Stomach (tissue), 8 donors: ENCODE measurements at regions not wholly inside any gene's neighbourhood (a gene's known extent, or its start where the extent isn't known, plus 50 kb on each side); places are given as distances from the start of the nearest gene placed in this dataset.

ENCODE experiments used
- DNase-seq, 2 donors: peaks; one replicate each; pipeline versions ENCODE4 v3.0.0 to v3.0.0-alpha.2; 2013 to 2019
- H3K27ac ChIP-seq, 5 donors: fragments of 200-600 bp in 4 of 5; sonication (generic) in 4 of 5; one replicate each; pipeline ENCODE4 v1.5.1; 2013 to 2019; ENCODE audit warnings: mild to moderate bottlenecking in 1 of 5, moderate library complexity in 1 of 5
- H3K27me3 ChIP-seq, 3 donors: fragments of 200-600 bp; sonication (generic); one replicate each; pipeline ENCODE4 v1.5.1; 2017 to 2019; ENCODE audit warnings: mixed run types in 1 of 3
- H3K36me3 ChIP-seq, 4 donors: fragments of 200-600 bp; sonication (generic); 1 replicate in 3 of 4; 2 replicates in 1 of 4; pipeline ENCODE4 v1.5.1; 2016 to 2019
- H3K4me1 ChIP-seq, 4 donors: fragments of 200-600 bp; sonication (generic); one replicate each; pipeline ENCODE4 v1.5.1; 2016 to 2019
- H3K4me3 ChIP-seq, 4 donors: fragments of 200-600 bp; sonication (generic) in 3 of 4; one replicate each; pipeline ENCODE4 v1.5.1; 2016 to 2019; ENCODE audit warnings: mild to moderate bottlenecking in 1 of 4
- H3K9me3 ChIP-seq, 4 donors: fragments of 200-600 bp; sonication (generic); one replicate each; pipeline ENCODE4 v1.5.1; 2016 to 2019
- CTCF ChIP-seq, 7 experiments: fragments of 450-650 bp in 4 of 7; fragments of 200-600 bp in 3 of 7; sonication (generic) in 3 of 7; IDR thresholded peaks; one replicate each; pipeline ENCODE4 v1.5.1; 2016 to 2019; ENCODE audit warnings: antibody characterized with exemption in 7 of 7, control low read depth in 2 of 7, mild to moderate bottlenecking in 1 of 7
- EP300 ChIP-seq: sonication (generic); formaldehyde crosslinking; IDR thresholded peaks from one replicate; pipeline ENCODE4 v1.6.1; 2017; ENCODE audit warnings: antibody characterized with exemption
- POLR2A ChIP-seq, 4 donors: fragments of 450-650 bp; IDR thresholded peaks; one replicate each; pipeline ENCODE4 v1.6.1; 2016; ENCODE audit warnings: antibody characterized with exemption in 4 of 4, control low read depth in 2 of 4, mild to moderate bottlenecking in 1 of 4, moderate library complexity in 1 of 4
- POLR2AphosphoS5 ChIP-seq, 3 donors: sonication (generic); formaldehyde crosslinking; IDR thresholded peaks; one replicate each; pipeline ENCODE4 v1.6.1; 2016; ENCODE audit warnings: antibody characterized with exemption in 3 of 3
- WGBS, 5 donors: extraction: QIAGEN DNeasy Blood & Tissue Kit in 3 of 5; methylation state at CpG; one replicate each; pipeline versions ENCODE4 v1.1.5 to v1.1.7; 2013 to 2018; 5-methylcytosine and 5-hydroxymethylcytosine counted together
- intact Hi-C: fragments of 100-400 bp; cut with DNase I; formaldehyde crosslinking; loops from one replicate; pipeline ENCODE4 v1.15.1; 2023; ENCODE audit warnings: low total_unique reads
- donor health status: healthy with polysubstance abuse.
- donor health status: Bipolar disorder and iron deficiency.
- donor health status: healthy.

- intact Hi-C loops = no loop called here
- no peaks in the 10 kb centered on the region for H3K9me3 ChIP-seq
- DNase-seq = no peak
These were observed 482.8 kb upstream of the CHORDC1 start for GRCh38 chr11:90705661-90706060.

GRCh38 chr11:90704510-90704909, 481.7 kb upstream of the CHORDC1 start:
- no peaks in the 10 kb centered on the region for H3K9me3 ChIP-seq
- no peaks in the 10 kb centered on the region for H3K36me3 ChIP-seq
- H3K27ac ChIP-seq = no peak overlapping the region
- H3K27me3 ChIP-seq = no peaks in the 10 kb centered on the region
- 85 to 94% (median 89%) methylated on average over 5 of the region's 5 CpGs for WGBS, 5 donors
- no peak for TF ChIP-seq EP300
- TF ChIP-seq POLR2AphosphoS5 (IDR thresholded peaks at IDR 0.05) = no peak
- TF ChIP-seq POLR2A (IDR thresholded peaks at IDR 0.05) = no peak
- TF ChIP-seq CTCF (IDR thresholded peaks at IDR 0.05) = no peak
- no peak for DNase-seq
- no peak overlapping the region for H3K4me3 ChIP-seq
- H3K4me1 ChIP-seq = no peaks in the 10 kb centered on the region
- intact Hi-C loops = no loop called here

More at GRCh38 chr11:90705661-90706060, 482.8 kb upstream of the CHORDC1 start:
- no peak overlapping the region for H3K4me3 ChIP-seq
- TF ChIP-seq EP300 (no peak), POLR2A (IDR thresholded peaks at IDR 0.05) (no peak), CTCF (IDR thresholded peaks at IDR 0.05) (no peak), POLR2AphosphoS5 (IDR thresholded peaks at IDR 0.05) (no peak)
- no peak overlapping the region for H3K27ac ChIP-seq
- no peaks in the 10 kb centered on the region for H3K4me1 ChIP-seq
- H3K27me3 ChIP-seq = no peaks in the 10 kb centered on the region
- H3K36me3 ChIP-seq = no peaks in the 10 kb centered on the region

GRCh38 chr11:90701716-90702115, 478.9 kb upstream of the CHORDC1 start:
- no peaks in the 10 kb centered on the region for H3K4me1 ChIP-seq
- no peaks in the 10 kb centered on the region for H3K9me3 ChIP-seq
- no peak overlapping the region for H3K27ac ChIP-seq
- H3K36me3 ChIP-seq = no peaks in the 10 kb centered on the region
- no peak overlapping the region for H3K4me3 ChIP-seq
- H3K27me3 ChIP-seq = no peaks in the 10 kb centered on the region
- TF ChIP-seq EP300 (no peak), POLR2AphosphoS5 (IDR thresholded peaks at IDR 0.05) (no peak), CTCF (IDR thresholded peaks at IDR 0.05) (no peak), POLR2A (IDR thresholded peaks at IDR 0.05) (no peak)
- intact Hi-C loops = no loop called here
- no peak for DNase-seq
- 76 to 89% (median 80%) methylated on average over 2 of the region's 2 CpGs for WGBS, 5 donors

- Histone ChIP-seq H3K36me3 (no peaks in the 10 kb centered on the region), H3K9me3 (no peaks in the 10 kb centered on the region), H3K27ac (no peak overlapping the region), H3K4me1 (no peaks in the 10 kb centered on the region), H3K4me3 (no peak overlapping the region), H3K27me3 (no peaks in the 10 kb centered on the region)
- intact Hi-C loops = no loop called here
- 27 to 46% (median 38%) methylated on average over 4 of the region's 4 CpGs for WGBS, 5 donors
- TF ChIP-seq POLR2AphosphoS5 (IDR thresholded peaks at IDR 0.05) = no peak
- TF ChIP-seq POLR2A (IDR thresholded peaks at IDR 0.05) = no peak
- no peak for TF ChIP-seq CTCF (IDR thresholded peaks at IDR 0.05)
- TF ChIP-seq EP300 = no peak
- DNase-seq = no peak
These were observed 478.1 kb upstream of the CHORDC1 start for GRCh38 chr11:90700789-90701439.
